GM21717 (cell line): ENCODE measurements at regions not wholly inside any gene's neighbourhood (a gene's known extent, or its start where the extent isn't known, plus 50 kb on each side); places are given as distances from the start of the nearest gene placed in this dataset.

ENCODE experiments used
- ATAC-seq: cut with Tn5 transposase; IDR thresholded peaks from one replicate; pipeline ENCODE4 v1.9.1; 2021; ENCODE audit warnings: mild to moderate bottlenecking, moderate library complexity; ENCODE audit not compliant: unreplicated experiment

- ATAC-seq = no peak
Measured at GRCh38 chr7:17598305-17598704, 299.9 kb downstream of the AHR start.

- ATAC-seq = no peak
Measured at GRCh38 chr7:17598846-17599245, 300.4 kb downstream of the AHR start.

GRCh38 chr7:17599733-17600339, 301.4 kb downstream of the AHR start:
- ATAC-seq = no peak

GRCh38 chr7:17600340-17600752, 301.9 kb downstream of the AHR start:
- ATAC-seq = no peak

GRCh38 chr7:17601921-17602320, 303.5 kb downstream of the AHR start:
- ATAC-seq = no peak

GRCh38 chr7:17608114-17608833, 309.8 kb downstream of the AHR start:
- no peak for ATAC-seq

- no peak for ATAC-seq
Measured at GRCh38 chr7:17611611-17612010, 313.2 kb downstream of the AHR start.

- ATAC-seq = no peak
Measured at GRCh38 chr7:17613338-17614041, 315.0 kb downstream of the AHR start.

- no peak for ATAC-seq
Measured at GRCh38 chr7:17617380-17617779, 318.9 kb downstream of the AHR start.

- ATAC-seq = no peak
Measured at GRCh38 chr7:17617857-17618651, 319.6 kb downstream of the AHR start.

- ATAC-seq = no peak
Measured at GRCh38 chr7:17618652-17618974, 320.2 kb downstream of the AHR start.

- ATAC-seq = no peak
Measured at GRCh38 chr7:17619196-17619818, 320.9 kb downstream of the AHR start.

GRCh38 chr7:17620566-17620965, 319.7 kb downstream of the SNX13 start:
- no peak for ATAC-seq

GRCh38 chr7:17622451-17622850, 317.8 kb downstream of the SNX13 start:
- ATAC-seq = no peak

GRCh38 chr7:17623546-17624185, 316.6 kb downstream of the SNX13 start:
- ATAC-seq = no peak

- ATAC-seq = no peak
Measured at GRCh38 chr7:17624379-17624778, 315.9 kb downstream of the SNX13 start.

GRCh38 chr7:17625043-17625442, 315.3 kb downstream of the SNX13 start:
- no peak for ATAC-seq

GRCh38 chr7:17626235-17626634, 314.1 kb downstream of the SNX13 start:
- ATAC-seq = no peak

- no peak for ATAC-seq
Measured at GRCh38 chr7:17631061-17631460, 309.2 kb downstream of the SNX13 start.

- ATAC-seq = no peak
Measured at GRCh38 chr7:17632384-17632783, 307.9 kb downstream of the SNX13 start.

GRCh38 chr7:17633067-17633466, 307.2 kb downstream of the SNX13 start:
- no peak for ATAC-seq
